ENCODE measurements at regions not wholly inside any gene's neighbourhood (a gene's known extent, or its start where the extent isn't known, plus 50 kb on each side); places are given as distances from the start of the nearest gene placed in this dataset.

DNA sequence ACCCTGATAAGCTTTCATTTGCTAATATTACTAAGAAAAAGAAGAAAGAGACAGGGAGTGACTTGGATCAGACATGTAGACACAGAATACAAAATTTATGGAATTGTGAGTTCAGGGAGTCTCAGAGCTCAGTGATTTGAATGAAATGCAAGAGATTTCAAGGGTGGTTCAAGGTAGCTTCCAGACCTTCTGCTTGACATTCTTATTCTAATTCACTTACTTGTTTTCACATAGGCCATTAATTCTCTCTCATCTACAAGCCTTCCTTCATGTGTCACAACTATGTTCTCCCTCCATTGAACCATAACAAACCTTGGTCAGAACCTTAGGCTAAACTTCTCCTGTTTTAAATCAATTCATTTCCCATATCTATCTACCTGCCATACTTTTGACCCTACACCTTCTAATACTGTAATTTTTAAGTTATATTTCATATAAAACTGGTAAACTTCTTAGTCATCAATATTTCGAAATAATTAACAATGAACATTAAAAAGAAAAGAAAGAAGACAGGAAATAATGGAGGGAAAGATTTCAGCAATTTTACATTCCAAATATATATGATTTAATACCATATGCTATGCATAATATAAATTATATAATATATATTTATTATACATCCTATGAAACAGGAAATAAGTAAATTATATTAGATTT is 139.2 kb upstream of the PDE1A start:
- DNase-seq, result no peak
- no peak overlapping the region for H3K4me3 Mint-ChIP-seq
- H3K36me3 Mint-ChIP-seq (ENCODE audit: low read depth), result no peaks in the 10 kb centered on the region
- H3K27me3 Mint-ChIP-seq, result no peaks in the 10 kb centered on the region
- no peak overlapping the region for H3K27ac Mint-ChIP-seq
- peaks cover 6% of the 10 kb centered on the region for H3K9me3 Mint-ChIP-seq
- no peaks in the 10 kb centered on the region for H3K4me1 Mint-ChIP-seq
- intact Hi-C loops (cut with micrococcal nuclease), result no loop called here

DNA sequence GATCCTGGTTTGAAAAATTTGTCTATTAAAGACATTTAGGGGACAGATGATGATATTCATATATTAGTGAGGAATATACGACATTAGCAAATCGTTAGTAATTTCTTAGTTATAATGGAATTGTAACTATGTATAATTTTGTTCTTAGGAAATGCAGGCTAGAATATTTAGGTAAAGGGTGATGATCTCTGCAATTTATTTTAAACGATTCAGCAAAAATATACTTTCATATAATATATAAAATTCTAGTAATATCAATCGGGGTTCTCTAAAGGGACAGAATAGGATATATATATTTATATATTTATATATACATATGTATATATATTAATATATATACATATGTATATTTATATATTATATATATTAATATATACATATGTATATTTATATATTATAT is 142.5 kb upstream of the DNAJC10 start:
- Mint-ChIP-seq H3K27me3 (no peaks in the 10 kb centered on the region), H3K9me3 (no peaks in the 10 kb centered on the region), H3K27ac (no peak overlapping the region), H3K4me3 (no peak overlapping the region), H3K36me3 (ENCODE audit: low read depth) (no peaks in the 10 kb centered on the region), H3K4me1 (no peaks in the 10 kb centered on the region)
- no peak for DNase-seq
- intact Hi-C loops (cut with micrococcal nuclease), result no loop called here

DNA sequence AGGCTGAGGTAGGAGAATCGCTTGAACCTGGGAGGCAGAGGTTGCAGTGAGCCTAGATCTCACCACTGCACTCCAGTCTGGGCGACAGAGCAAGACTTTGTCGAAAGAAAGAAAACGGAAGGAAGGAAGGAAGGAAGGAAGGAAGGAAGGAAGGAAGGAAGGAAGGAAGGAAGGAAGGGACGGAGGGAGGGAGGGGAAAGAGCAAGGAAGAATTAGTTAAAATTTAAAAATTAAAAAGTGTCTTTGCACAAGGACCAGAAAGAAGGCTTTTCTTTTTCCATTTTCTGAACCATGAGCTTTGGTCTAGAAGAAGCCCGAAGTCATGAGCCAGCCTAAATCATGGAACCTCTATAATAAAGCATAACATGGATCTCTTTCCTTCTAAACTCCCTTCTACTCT is 138.2 kb upstream of the DNAJC10 start:
- Mint-ChIP-seq H3K4me1 (no peaks in the 10 kb centered on the region), H3K4me3 (no peak overlapping the region), H3K27ac (no peak overlapping the region), H3K36me3 (ENCODE audit: low read depth) (no peaks in the 10 kb centered on the region), H3K27me3 (no peaks in the 10 kb centered on the region), H3K9me3 (no peaks in the 10 kb centered on the region)
- intact Hi-C loops (cut with micrococcal nuclease), result no loop called here
- DNase-seq, result no peak

DNA sequence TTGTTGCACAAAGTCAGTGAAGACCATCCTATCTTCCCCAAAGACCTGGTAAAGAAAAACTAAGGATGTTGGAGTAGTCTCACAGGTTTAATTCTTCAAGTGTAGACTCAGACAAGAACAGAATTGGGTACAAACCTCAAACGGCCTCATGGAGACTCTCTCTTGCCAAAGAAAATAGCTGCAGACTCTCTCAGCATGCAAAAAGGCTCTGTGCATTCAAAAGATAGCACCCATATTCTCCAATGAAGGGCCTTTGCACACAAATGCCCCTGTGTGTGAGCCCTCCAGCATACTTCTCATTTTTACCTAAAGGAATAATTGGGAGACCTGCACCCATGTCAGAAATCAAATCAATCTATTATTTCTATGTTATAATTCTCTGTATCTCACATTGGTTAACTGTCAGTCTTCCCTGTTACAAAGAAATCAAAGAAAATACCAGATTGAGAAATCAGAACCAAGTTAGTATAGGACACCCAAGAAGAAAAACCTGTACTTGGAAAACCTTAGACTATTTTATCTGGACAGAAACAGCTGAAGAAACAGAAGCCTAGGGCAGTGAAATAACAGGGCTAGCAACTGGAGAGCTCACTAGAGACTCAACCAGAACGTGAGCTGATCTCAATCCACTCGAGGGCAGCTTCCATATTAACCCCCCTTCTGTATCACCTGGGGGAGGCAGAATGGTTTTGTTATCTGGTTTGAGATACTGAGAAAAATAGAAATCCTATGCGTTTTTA is 134.7 kb upstream of the DNAJC10 start:
- H3K27ac Mint-ChIP-seq, result no peak overlapping the region
- no peaks in the 10 kb centered on the region for H3K36me3 Mint-ChIP-seq (ENCODE audit: low read depth)
- intact Hi-C loops (cut with micrococcal nuclease), result no loop called here
- H3K9me3 Mint-ChIP-seq, result no peaks in the 10 kb centered on the region
- H3K4me1 Mint-ChIP-seq, result no peaks in the 10 kb centered on the region
- DNase-seq, result no peak
- peaks cover 2% of the 10 kb centered on the region for H3K27me3 Mint-ChIP-seq
- H3K4me3 Mint-ChIP-seq, result no peak overlapping the region

DNA sequence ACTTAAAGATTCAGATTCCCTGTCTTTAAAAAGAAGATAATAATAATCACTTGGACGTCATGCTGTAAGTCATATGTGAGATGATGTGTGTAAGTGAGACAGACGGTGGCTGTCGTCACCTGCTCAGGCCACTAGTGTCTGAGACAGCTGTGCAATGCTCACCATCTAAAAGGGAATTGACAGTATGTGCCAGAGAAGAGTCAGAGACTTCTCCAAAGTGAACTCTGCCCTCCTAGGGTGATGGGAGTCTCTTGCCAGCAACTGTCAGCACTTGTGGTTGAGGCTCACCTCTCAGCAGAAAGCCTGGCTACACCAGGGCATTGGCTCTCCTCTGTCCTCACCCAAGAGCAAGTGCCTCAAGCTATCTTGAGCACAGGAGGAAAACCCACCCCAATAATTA is 131.6 kb upstream of the DNAJC10 start:
- no peak overlapping the region for H3K4me3 Mint-ChIP-seq
- H3K27ac Mint-ChIP-seq, result no peak overlapping the region
- H3K9me3 Mint-ChIP-seq, result no peaks in the 10 kb centered on the region
- H3K4me1 Mint-ChIP-seq, result no peaks in the 10 kb centered on the region
- no peaks in the 10 kb centered on the region for H3K36me3 Mint-ChIP-seq (ENCODE audit: low read depth)
- peaks cover 2% of the 10 kb centered on the region for H3K27me3 Mint-ChIP-seq
- DNase-seq, result no peak
- intact Hi-C loops (cut with micrococcal nuclease), result no loop called here

DNA sequence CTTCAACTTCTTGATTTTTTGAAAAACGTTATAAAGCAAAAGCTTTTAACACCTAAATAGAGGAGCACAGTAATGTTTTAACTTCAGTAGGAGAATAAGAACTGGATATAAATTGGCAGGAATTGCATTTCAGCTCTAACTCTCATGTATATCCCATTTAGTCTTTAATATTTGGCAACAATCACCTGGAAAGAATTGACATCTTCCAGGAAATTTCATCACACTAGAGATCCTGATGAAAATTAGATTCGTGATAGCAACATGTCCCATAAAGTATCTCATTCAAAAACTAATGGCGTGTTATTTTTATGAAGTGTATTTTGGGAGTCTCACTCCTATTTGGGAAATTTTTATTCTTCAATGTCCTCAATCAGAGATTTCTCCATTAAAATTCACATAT is 131.1 kb upstream of the DNAJC10 start:
- Mint-ChIP-seq H3K4me1 (no peaks in the 10 kb centered on the region), H3K27ac (no peak overlapping the region), H3K27me3 (peaks cover 2% of the 10 kb centered on the region), H3K4me3 (no peak overlapping the region), H3K9me3 (no peaks in the 10 kb centered on the region), H3K36me3 (ENCODE audit: low read depth) (no peaks in the 10 kb centered on the region)
- no peak for DNase-seq
- intact Hi-C loops (cut with micrococcal nuclease), result no loop called here

DNA sequence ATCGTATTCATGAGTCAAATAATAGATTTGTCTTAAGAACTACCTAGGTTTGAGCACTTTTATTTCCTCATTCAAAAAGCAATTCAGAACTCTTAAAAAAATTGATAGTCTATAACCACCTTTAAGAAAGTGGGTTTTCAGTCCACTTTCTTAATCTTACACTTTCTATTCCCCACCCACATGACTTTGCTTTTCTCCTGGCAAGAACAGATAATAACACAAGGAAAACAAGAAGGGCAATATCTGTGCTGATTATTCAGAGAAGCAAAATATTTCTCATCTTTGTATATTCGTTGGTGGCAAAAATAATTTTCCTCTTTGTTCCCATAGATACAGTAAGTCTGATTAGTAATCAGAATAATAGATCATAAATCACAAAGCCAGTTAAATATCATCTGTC is 130.6 kb upstream of the DNAJC10 start:
- H3K27me3 Mint-ChIP-seq, result peaks cover 2% of the 10 kb centered on the region
- H3K4me3 Mint-ChIP-seq, result no peak overlapping the region
- DNase-seq, result no peak
- H3K4me1 Mint-ChIP-seq, result no peaks in the 10 kb centered on the region
- no peaks in the 10 kb centered on the region for H3K9me3 Mint-ChIP-seq
- no peak overlapping the region for H3K27ac Mint-ChIP-seq
- H3K36me3 Mint-ChIP-seq (ENCODE audit: low read depth), result no peaks in the 10 kb centered on the region
- intact Hi-C loops (cut with micrococcal nuclease), result no loop called here

DNA sequence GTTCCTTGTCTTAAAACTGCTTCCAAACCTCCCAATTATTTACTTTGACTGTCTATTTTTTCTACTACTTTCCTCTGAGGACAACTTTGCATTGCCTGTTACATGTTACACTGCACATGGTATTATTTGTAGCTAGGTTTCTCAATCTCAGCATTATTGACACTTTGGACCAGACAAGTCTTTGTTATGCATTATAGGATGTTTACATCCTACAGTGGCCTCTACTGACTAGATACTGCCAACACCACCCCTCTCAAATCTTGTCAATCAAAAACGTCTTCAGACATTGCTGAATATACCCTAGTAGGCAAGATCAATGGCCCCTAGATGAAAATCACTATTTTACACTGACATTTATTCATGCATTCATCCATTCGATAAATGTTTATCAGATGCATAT is 129.6 kb upstream of the DNAJC10 start:
- Mint-ChIP-seq H3K36me3 (ENCODE audit: low read depth) (no peaks in the 10 kb centered on the region), H3K4me3 (no peak overlapping the region), H3K27me3 (peaks cover 2% of the 10 kb centered on the region), H3K27ac (no peak overlapping the region), H3K4me1 (no peaks in the 10 kb centered on the region), H3K9me3 (no peaks in the 10 kb centered on the region)
- no peak for DNase-seq
- intact Hi-C loops (cut with micrococcal nuclease), result no loop called here

DNA sequence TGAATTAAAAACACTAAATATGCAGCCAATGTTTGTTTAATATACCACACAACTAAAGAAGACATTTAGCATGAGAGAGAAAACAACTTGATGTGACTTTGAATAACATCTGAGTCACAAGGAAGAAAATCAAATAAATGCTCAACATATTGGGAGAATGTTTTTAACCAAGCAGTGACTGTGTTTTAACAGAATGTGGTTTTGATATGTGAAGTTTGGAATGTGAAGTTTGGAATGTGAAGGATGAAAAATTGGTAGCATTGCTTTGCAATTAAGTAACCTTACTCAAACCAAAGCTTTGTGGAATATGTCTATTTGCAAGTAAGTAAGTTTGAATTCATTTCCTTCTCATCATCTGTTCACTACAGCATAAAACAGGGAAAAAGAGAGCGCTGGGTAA is 128.2 kb upstream of the DNAJC10 start:
- Mint-ChIP-seq H3K27ac (no peak overlapping the region), H3K36me3 (ENCODE audit: low read depth) (no peaks in the 10 kb centered on the region), H3K4me1 (no peaks in the 10 kb centered on the region), H3K9me3 (no peaks in the 10 kb centered on the region), H3K4me3 (no peak overlapping the region), H3K27me3 (peaks cover 2% of the 10 kb centered on the region)
- no peak for DNase-seq
- intact Hi-C loops (cut with micrococcal nuclease), result no loop called here

DNA sequence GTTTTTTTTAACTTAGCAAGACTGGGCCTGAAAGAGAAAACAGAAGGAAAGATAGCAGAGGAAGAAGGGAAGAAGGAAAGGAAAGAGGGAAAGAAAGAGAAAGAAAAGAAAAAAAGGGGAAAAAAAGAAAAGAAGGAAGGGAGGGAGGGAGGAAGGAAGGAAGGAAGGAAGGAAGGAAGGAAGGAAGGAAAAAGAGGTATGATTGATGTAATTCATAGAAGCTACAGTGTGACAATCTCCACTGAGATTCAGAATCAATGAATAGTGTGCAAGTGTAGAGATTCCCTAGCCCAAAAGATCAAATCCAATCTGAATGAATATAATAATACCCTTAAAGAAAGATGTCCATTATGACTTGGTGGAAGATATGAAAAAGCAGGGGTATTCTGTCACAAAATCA is 126.9 kb upstream of the DNAJC10 start:
- Mint-ChIP-seq H3K27me3 (peaks cover 2% of the 10 kb centered on the region), H3K9me3 (no peaks in the 10 kb centered on the region), H3K27ac (no peak overlapping the region), H3K4me1 (no peaks in the 10 kb centered on the region), H3K4me3 (no peak overlapping the region), H3K36me3 (ENCODE audit: low read depth) (no peaks in the 10 kb centered on the region)
- intact Hi-C loops (cut with micrococcal nuclease), result no loop called here
- no peak for DNase-seq

DNA sequence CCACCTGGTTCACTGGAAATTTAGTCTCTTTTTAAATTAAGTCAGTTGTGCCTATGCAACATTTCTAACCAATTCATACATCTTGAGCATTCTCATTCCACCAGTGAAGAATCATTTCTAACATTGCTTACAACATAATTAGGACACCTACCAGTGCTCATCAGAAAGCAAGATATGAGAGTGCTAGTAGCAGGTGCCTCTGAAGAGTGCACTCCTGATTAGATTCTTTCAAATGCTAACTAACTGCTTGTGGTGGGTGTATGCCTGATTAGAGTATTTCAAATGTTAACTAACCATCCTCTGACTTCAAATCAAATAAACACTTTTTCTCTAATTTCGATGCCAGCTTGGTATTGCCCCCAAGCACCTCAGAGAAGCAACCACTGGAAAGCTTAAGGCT is 124.3 kb upstream of the DNAJC10 start:
- Mint-ChIP-seq H3K9me3 (no peaks in the 10 kb centered on the region), H3K27me3 (peaks cover 8% of the 10 kb centered on the region), H3K4me1 (no peaks in the 10 kb centered on the region), H3K36me3 (ENCODE audit: low read depth) (no peaks in the 10 kb centered on the region), H3K4me3 (no peak overlapping the region), H3K27ac (no peak overlapping the region)
- no peak for DNase-seq
- intact Hi-C loops (cut with micrococcal nuclease), result no loop called here

DNA sequence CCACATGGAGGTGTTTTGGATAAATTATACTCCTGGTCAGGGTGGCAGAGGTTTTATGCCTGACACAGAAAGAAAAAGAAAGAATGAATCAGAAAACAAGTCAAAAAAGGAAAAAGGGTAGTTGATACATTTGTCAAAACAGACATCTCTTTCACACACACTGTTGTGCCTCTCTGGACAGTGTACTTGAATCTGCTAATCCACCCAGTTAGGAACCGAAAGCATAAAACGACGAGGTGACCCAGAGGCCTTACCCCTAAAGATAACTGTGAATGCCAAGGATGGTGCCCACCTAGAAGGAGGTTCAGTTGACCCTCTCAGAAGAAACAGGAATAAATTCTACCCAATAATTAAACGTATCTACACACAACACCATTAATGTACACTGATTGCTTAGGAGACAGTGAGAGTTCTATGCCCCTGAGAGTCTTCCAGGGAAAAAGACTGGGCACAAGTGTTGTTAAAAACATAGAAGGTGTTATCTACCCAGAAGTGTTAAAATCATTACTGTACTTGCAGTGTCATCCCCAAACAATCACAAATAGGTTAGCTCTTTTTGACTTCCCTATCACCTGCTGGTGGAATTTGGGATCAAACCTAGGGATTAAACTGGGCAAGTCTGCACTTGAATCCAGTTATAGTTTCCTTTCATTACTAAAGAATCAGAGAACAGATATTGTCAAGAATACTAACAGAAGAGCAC is 123.2 kb upstream of the DNAJC10 start:
- Mint-ChIP-seq H3K4me1 (no peaks in the 10 kb centered on the region), H3K4me3 (no peak overlapping the region), H3K27ac (no peak overlapping the region), H3K9me3 (no peaks in the 10 kb centered on the region), H3K27me3 (peaks cover 10% of the 10 kb centered on the region), H3K36me3 (ENCODE audit: low read depth) (no peaks in the 10 kb centered on the region)
- intact Hi-C loops (cut with micrococcal nuclease), result no loop called here
- DNase-seq, result no peak

DNA sequence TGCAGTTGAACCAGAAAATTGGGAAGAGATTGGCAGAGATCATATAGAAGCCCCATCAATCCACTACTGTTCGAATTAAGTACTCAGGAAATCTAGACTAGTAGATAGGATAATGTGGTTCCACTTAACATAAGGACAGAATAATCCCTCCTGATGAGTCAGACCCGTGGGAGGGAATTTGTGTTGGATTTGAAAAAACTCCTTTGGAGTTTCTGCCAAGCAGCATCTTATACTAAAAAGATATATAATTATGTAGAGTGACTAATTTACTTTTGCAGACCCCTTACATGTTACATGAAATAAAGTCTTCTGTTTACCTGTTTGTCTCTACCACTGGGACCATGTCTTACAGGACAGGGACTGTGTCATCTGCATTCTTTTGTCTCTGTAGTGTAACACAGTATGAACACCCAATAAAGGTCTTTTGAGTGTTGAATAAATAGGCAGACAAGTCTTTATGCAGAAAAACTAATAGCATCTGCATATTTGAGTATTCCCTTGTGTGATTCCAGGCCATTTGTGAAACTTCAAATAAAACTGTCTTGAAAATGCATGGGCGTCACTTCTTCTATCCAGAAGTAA is 122.6 kb upstream of the DNAJC10 start:
- H3K4me3 Mint-ChIP-seq, result no peak overlapping the region
- no peaks in the 10 kb centered on the region for H3K9me3 Mint-ChIP-seq
- DNase-seq, result no peak
- peaks cover 10% of the 10 kb centered on the region for H3K27me3 Mint-ChIP-seq
- intact Hi-C loops (cut with micrococcal nuclease), result no loop called here
- no peak overlapping the region for H3K27ac Mint-ChIP-seq
- no peaks in the 10 kb centered on the region for H3K4me1 Mint-ChIP-seq
- H3K36me3 Mint-ChIP-seq (ENCODE audit: low read depth), result no peaks in the 10 kb centered on the region

DNA sequence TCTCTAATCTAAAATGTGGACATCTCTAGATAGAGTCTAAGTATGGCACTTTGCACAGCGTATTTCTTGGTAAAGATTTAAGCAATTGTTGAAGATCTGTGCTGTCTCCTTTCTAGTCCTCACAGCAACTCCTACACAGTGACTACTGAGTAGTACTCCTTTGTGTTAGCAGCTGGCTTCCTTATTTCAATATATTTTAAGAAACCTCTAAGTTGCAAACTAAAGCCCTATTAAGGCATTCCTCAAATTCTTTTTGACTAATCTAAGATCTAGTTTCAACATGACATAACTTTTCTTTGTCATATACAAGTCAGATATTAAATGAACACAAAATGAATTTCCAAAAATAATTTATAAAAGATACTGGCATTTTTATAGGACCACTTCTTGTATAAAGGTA is 121.8 kb upstream of the DNAJC10 start:
- H3K36me3 Mint-ChIP-seq (ENCODE audit: low read depth), result no peaks in the 10 kb centered on the region
- no peaks in the 10 kb centered on the region for H3K4me1 Mint-ChIP-seq
- intact Hi-C loops (cut with micrococcal nuclease), result no loop called here

More for the DNA sequence above, 121.8 kb upstream of the DNAJC10 start:
- H3K27me3 Mint-ChIP-seq, result peaks cover 10% of the 10 kb centered on the region
- H3K9me3 Mint-ChIP-seq, result no peaks in the 10 kb centered on the region
- H3K27ac Mint-ChIP-seq, result no peak overlapping the region
- no peak for DNase-seq
- H3K4me3 Mint-ChIP-seq, result no peak overlapping the region

All from activated CD4-positive, alpha-beta T cell treated with anti-CD3 and anti-CD28 coated beads, Interleukin-2, amount 10 ng/mL, durations not matched to agents 24 days and 14 days (primary cell).